Umbilical cord (tissue), 1 donor: ENCODE measurements at regions not wholly inside any gene's neighbourhood (a gene's known extent, or its start where the extent isn't known, plus 50 kb on each side); places are given as distances from the start of the nearest gene placed in this dataset.

Experiments
- DNase-seq: peaks from one replicate; pipeline ENCODE4 v3.0.0-alpha.2; 2015; ENCODE audit warnings: low spot score

GRCh38 chr13:108526286-108526685 lies 103.1 kb upstream of the MYO16 start:
- no peak for DNase-seq

- DNase-seq, result no peak
Observed at GRCh38 chr13:108527844-108528243, 101.6 kb upstream of the MYO16 start.

- no peak for DNase-seq
Observed at GRCh38 chr13:108528303-108528702, 101.1 kb upstream of the MYO16 start.

GRCh38 chr13:108533842-108534241 lies 95.6 kb upstream of the MYO16 start:
- no peak for DNase-seq

GRCh38 chr13:108534728-108535127 lies 94.7 kb upstream of the MYO16 start:
- no peak for DNase-seq

- no peak for DNase-seq
Observed at GRCh38 chr13:108549934-108550333, 79.5 kb upstream of the MYO16 start.

- no peak for DNase-seq
Observed at GRCh38 chr13:108551674-108552073, 77.7 kb upstream of the MYO16 start.

GRCh38 chr13:108558489-108558888 lies 70.9 kb upstream of the MYO16 start:
- no peak for DNase-seq

GRCh38 chr13:108560093-108560492 lies 69.3 kb upstream of the MYO16 start:
- DNase-seq, result no peak

- DNase-seq, result no peak
Observed at GRCh38 chr13:108561149-108561548, 68.3 kb upstream of the MYO16 start.

- DNase-seq, result no peak
Observed at GRCh38 chr13:108566413-108567170, 62.8 kb upstream of the MYO16 start.

GRCh38 chr13:108572782-108573211 lies 56.6 kb upstream of the MYO16 start:
- no peak for DNase-seq

- no peak for DNase-seq
Observed at GRCh38 chr13:108573455-108573854, 56.0 kb upstream of the MYO16 start.

- DNase-seq, result no peak
Observed at GRCh38 chr13:108574856-108575255, 54.6 kb upstream of the MYO16 start.

GRCh38 chr13:108575430-108575829 lies 54.0 kb upstream of the MYO16 start:
- no peak for DNase-seq
